IMR-90 (cell line): ENCODE measurements at regions not wholly inside any gene's neighbourhood (a gene's known extent, or its start where the extent isn't known, plus 50 kb on each side); places are given as distances from the start of the nearest gene placed in this dataset.

Experiments used
- ATAC-seq: fragments of 200-7000 bp; cut with Tn5 transposase; 2 replicates; pipeline ENCODE4 v1.9.1; 2020; ENCODE audit warnings: low read depth, mild to moderate bottlenecking, moderate library complexity
- BruUV-seq: library from RNA; stranded (reverse); fragments of 400-500 nt; replicated peaks from 2 replicates; lab custom pipeline; 2021; lab: Mats Ljungman, UMichigan
- CTCF ChIA-PET: fragments of 300-600 bp; formaldehyde crosslinking; extraction: SDS; loops from one replicate; lab custom pipeline; 2021; ENCODE audit warnings: antibody characterized with exemption; lab: Yijun Ruan, JAX
- POLR2A ChIA-PET: fragments of 300-600 bp; sonication (Branson Sonifier 250); formaldehyde crosslinking; loops from one replicate; lab custom pipeline; 2022; ENCODE audit warnings: antibody characterized with exemption; ENCODE audit not compliant: unreplicated experiment; lab: Charles Lee
- DNase-seq: peaks from one replicate; pipeline ENCODE4 v3.0.0; 2013
- H2AFZ ChIP-seq: replicated peaks from 2 replicates; pipeline ENCODE3; 2013; ENCODE audit warnings: low read length, mild to moderate bottlenecking; ENCODE audit not compliant: poor library complexity
- H2AK5ac ChIP-seq: 2 replicates; pipeline ENCODE4 v1.6.1; 2013; ENCODE audit warnings: low read depth, low read length, inconsistent platforms
- H2AK9ac ChIP-seq: replicated peaks from 2 replicates; pipeline ENCODE3; 2013; ENCODE audit warnings: mild to moderate bottlenecking, low read depth, low read length, moderate library complexity; ENCODE audit not compliant: poor library complexity
- H2BK120ac ChIP-seq: 2 replicates; pipeline ENCODE4 v1.6.1; 2013; ENCODE audit warnings: low read depth, low read length, inconsistent platforms
- H2BK15ac ChIP-seq: 3 replicates; pipeline ENCODE4 v1.6.1; 2013; ENCODE audit warnings: low read depth, low read length, inconsistent platforms
- H2BK20ac ChIP-seq: 2 replicates; pipeline ENCODE4 v1.6.1; 2013; ENCODE audit warnings: low read depth, mild to moderate bottlenecking, inconsistent platforms, low read length, moderate library complexity
- H2BK5ac ChIP-seq: 2 replicates; pipeline ENCODE4 v1.6.1; 2013; ENCODE audit warnings: mild to moderate bottlenecking, low read depth, low read length, inconsistent platforms; ENCODE audit not compliant: poor library complexity, severe bottlenecking
- H3K14ac ChIP-seq: replicated peaks from 2 replicates; pipeline ENCODE4 v1.6.1; 2013; ENCODE audit warnings: low read depth, low read length, inconsistent platforms
- H3K18ac ChIP-seq: 2 replicates; pipeline ENCODE4 v1.6.1; 2013; ENCODE audit warnings: low read depth, low read length, control low read depth
- H3K23ac ChIP-seq: 2 replicates; pipeline ENCODE4 v1.6.1; 2013; ENCODE audit warnings: low read depth, low read length, inconsistent platforms
- H3K27ac ChIP-seq: 2 replicates; pipeline ENCODE4 v1.5.1; 2013; ENCODE audit warnings: mild to moderate bottlenecking, control low read depth, low read length; ENCODE audit not compliant: insufficient read depth
- H3K27me3 ChIP-seq: 2 replicates; pipeline ENCODE4 v1.6.1; 2013; ENCODE audit warnings: low read length; ENCODE audit not compliant: control insufficient read depth, insufficient read depth
- H3K36me3 ChIP-seq: 2 replicates; pipeline ENCODE4 v1.6.1; 2013; ENCODE audit warnings: low read length, mixed read lengths; ENCODE audit not compliant: control insufficient read depth, insufficient read depth
- H3K4ac ChIP-seq: 2 replicates; pipeline ENCODE4 v1.6.1; 2013; ENCODE audit warnings: low read depth, low read length, inconsistent platforms
- H3K4me1 ChIP-seq: 2 replicates; pipeline ENCODE4 v1.6.1; 2013; ENCODE audit warnings: low read length, mixed read lengths; ENCODE audit not compliant: control insufficient read depth, insufficient read depth
- H3K4me2 ChIP-seq: 2 replicates; pipeline ENCODE4 v1.6.1; 2013; ENCODE audit warnings: low read depth, mild to moderate bottlenecking, control low read depth, low read length, moderate library complexity
- H3K4me3 ChIP-seq: 2 replicates; pipeline ENCODE4 v1.5.1; 2013; ENCODE audit warnings: low read depth, mild to moderate bottlenecking, control low read depth, low read length, moderate library complexity; ENCODE audit not compliant: insufficient read depth
- H3K56ac ChIP-seq: 2 replicates; pipeline ENCODE4 v1.6.1; 2013; ENCODE audit warnings: low read length, inconsistent platforms; ENCODE audit not compliant: insufficient read depth; ENCODE audit errors: extremely low read depth
- H3K79me1 ChIP-seq, 2 experiments: 2 replicates each; pipeline ENCODE4 v1.6.1; 2013; ENCODE audit warnings: low read length in 2 of 2, inconsistent platforms in 1 of 2, low read depth in 1 of 2
- H3K9ac ChIP-seq: 2 replicates; pipeline ENCODE4 v1.6.1; 2013; ENCODE audit warnings: low read depth, low read length, control low read depth
- H3K9me1 ChIP-seq: 2 replicates; pipeline ENCODE4 v1.6.1; 2013; ENCODE audit warnings: low read length, inconsistent platforms; ENCODE audit not compliant: insufficient read depth
- H3K9me3 ChIP-seq: 2 replicates; pipeline ENCODE4 v1.6.1; 2013; ENCODE audit warnings: low read length; ENCODE audit not compliant: control insufficient read depth, insufficient read depth
- H4K20me1 ChIP-seq: 2 replicates; pipeline ENCODE4 v1.6.1; 2013; ENCODE audit warnings: low read length, inconsistent platforms; ENCODE audit not compliant: insufficient read depth
- H4K5ac ChIP-seq: 2 replicates; pipeline ENCODE4 v1.6.1; 2013; ENCODE audit warnings: mild to moderate bottlenecking, low read depth, low read length, control low read depth
- H4K8ac ChIP-seq, 2 experiments: 2 replicates each; pipeline ENCODE4 v1.6.1; 2013; ENCODE audit warnings: low read depth in 2 of 2, low read length in 2 of 2, control low read depth in 1 of 2, inconsistent platforms in 1 of 2
- H4K91ac ChIP-seq: 2 replicates; pipeline ENCODE4 v1.6.1; 2013; ENCODE audit warnings: low read depth, low read length, inconsistent platforms; ENCODE audit not compliant: insufficient read depth
- BHLHE40 ChIP-seq: fragments of 150-350 bp; IDR thresholded peaks from 2 replicates; pipeline ENCODE4 v1.6.1; 2016; ENCODE audit warnings: mild to moderate bottlenecking, low read depth, low read length
- CEBPB ChIP-seq: IDR thresholded peaks from 2 replicates; pipeline ENCODE4 v1.6.1; 2012; ENCODE audit warnings: low read depth, low read length, improper control_type of control experiment
- CHD1 ChIP-seq: IDR thresholded peaks from 2 replicates; pipeline ENCODE4 v1.6.1; 2012; ENCODE audit warnings: low read depth, low read length, improper control_type of control experiment
- ELK1 ChIP-seq: fragments of 150-350 bp; IDR thresholded peaks from 2 replicates; pipeline ENCODE4 v1.6.1; 2016; ENCODE audit warnings: low read depth, mild to moderate bottlenecking, low read length, moderate library complexity, borderline replicate concordance
- FOS ChIP-seq: fragments of 150-350 bp; IDR thresholded peaks from 2 replicates; pipeline ENCODE4 v1.6.1; 2016; ENCODE audit warnings: low read depth, low read length
- MAFK ChIP-seq: IDR thresholded peaks from 2 replicates; pipeline ENCODE4 v1.6.1; 2012; ENCODE audit warnings: low read depth, low read length, improper control_type of control experiment
- MAZ ChIP-seq: IDR thresholded peaks from 2 replicates; pipeline ENCODE4 v1.6.1; 2012; ENCODE audit warnings: low read depth, mild to moderate bottlenecking, low read length, improper control_type of control experiment, moderate library complexity, borderline replicate concordance
- MXI1 ChIP-seq: IDR thresholded peaks from 2 replicates; pipeline ENCODE4 v1.6.1; 2012; ENCODE audit warnings: low read depth, mild to moderate bottlenecking, low read length, moderate library complexity, borderline replicate concordance
- NFE2L2 ChIP-seq: fragments of 150-350 bp; IDR thresholded peaks from 2 replicates; pipeline ENCODE4 v1.6.1; 2016; ENCODE audit warnings: low read depth, mild to moderate bottlenecking, low read length
- POLR2A ChIP-seq: IDR thresholded peaks from 2 replicates; pipeline ENCODE4 v1.6.1; 2012; ENCODE audit warnings: mild to moderate bottlenecking, low read depth, low read length
- RAD21 ChIP-seq: IDR thresholded peaks from 2 replicates; pipeline ENCODE4 v1.6.1; 2012; ENCODE audit warnings: low read length, improper control_type of control experiment
- RCOR1 ChIP-seq: IDR thresholded peaks from 2 replicates; pipeline ENCODE4 v1.6.1; 2012; ENCODE audit warnings: mild to moderate bottlenecking, low read length, improper control_type of control experiment; ENCODE audit not compliant: insufficient replicate concordance
- RFX5 ChIP-seq: IDR thresholded peaks from 2 replicates; pipeline ENCODE4 v1.8.0; 2012; ENCODE audit warnings: low read depth, mild to moderate bottlenecking, low read length, moderate library complexity
- SMC3 ChIP-seq: fragments of 150-350 bp; IDR thresholded peaks from 2 replicates; pipeline ENCODE4 v1.6.1; 2016; ENCODE audit warnings: low read depth, mild to moderate bottlenecking, antibody characterized with exemption, low read length, moderate library complexity
- dilution Hi-C: fragments of 300-500 bp; cut with HindIII; formaldehyde crosslinking; loops from one replicate; pipeline ENCODE4 v1.14.3; 2018; ENCODE audit warnings: low sequenced_read_pairs; ENCODE audit not compliant: unreplicated experiment
- in situ Hi-C: fragments of 300-500 bp; cut with MboI; formaldehyde crosslinking; loops from 3 replicates; pipeline ENCODE4 v1.14.3; 2019; ENCODE audit warnings: low sequenced_read_pairs, inconsistent platforms, mixed read lengths
- intact Hi-C: fragments of 100-400 bp; cut with micrococcal nuclease; formaldehyde crosslinking; loops from 2 replicates; pipeline ENCODE4 v1.10.0; 2022
- TF ChIP-seq, protein P1 (sequence below): conservative IDR thresholded peaks from 2 replicates; pipeline ENCODE4 v1.5.1; 2012; ENCODE audit warnings: mild to moderate bottlenecking, low read depth, low read length, improper control_type of control experiment
- TF ChIP-seq, protein P2 (sequence below): fragments of 150-350 bp; IDR thresholded peaks from 2 replicates; pipeline ENCODE4 v1.6.1; 2017; ENCODE audit warnings: mild to moderate bottlenecking, antibody characterized with exemption, low read length, low read depth

DNA sequence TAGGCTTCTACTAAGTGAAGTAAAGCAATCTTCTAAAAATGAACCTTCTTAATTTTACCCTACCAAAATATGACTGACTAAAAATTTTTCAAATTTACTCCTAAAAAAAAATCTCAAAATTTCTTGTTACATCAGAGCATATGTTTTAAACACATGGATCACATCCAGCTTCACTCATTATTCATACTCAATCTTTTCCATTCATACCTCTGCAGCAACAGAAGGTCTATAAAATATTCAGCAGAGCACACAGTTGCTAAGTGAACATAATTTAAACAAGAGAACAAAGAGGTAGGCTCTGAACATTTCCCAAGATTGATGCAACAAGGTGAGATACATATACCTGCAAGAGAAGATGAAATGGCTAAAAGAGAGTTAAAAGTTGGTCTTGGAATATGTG lies 213.9 kb downstream of the SOD2 start:
- ChIA-PET POLR2A (no interaction called here), CTCF (no interaction called here)
- Histone ChIP-seq H2BK5ac (no peak overlapping the region), H3K23ac (no peak overlapping the region), H3K9me3 (no peaks in the 10 kb centered on the region), H3K9me1 (no peaks in the 10 kb centered on the region), H3K79me1 (no peaks in the 10 kb centered on the region), H4K5ac (no peak overlapping the region), H3K4ac (no peak overlapping the region), H2BK15ac (no peak overlapping the region), H4K8ac (no peak overlapping the region), H2BK120ac (no peak overlapping the region), H3K4me1 (no peaks in the 10 kb centered on the region), H3K36me3 (no peaks in the 10 kb centered on the region), H3K9ac (no peak overlapping the region), H2AK9ac (no peak overlapping the region), H3K27me3 (no peaks in the 10 kb centered on the region), H3K4me3 (no peak overlapping the region), H3K18ac (no peak overlapping the region), H2BK20ac (no peak overlapping the region), H4K91ac (no peak overlapping the region), H3K4me2 (no peak overlapping the region), H4K20me1 (no peaks in the 10 kb centered on the region), H2AFZ (no peak overlapping the region), H3K14ac (no peak overlapping the region), H2AK5ac (no peak overlapping the region), H3K56ac (no peak overlapping the region), H3K27ac (no peak overlapping the region)
- in situ Hi-C loops = no loop called here
- no TSS peak for BruUV-seq
- ATAC-seq (no peak), DNase-seq (no peak)
- intact Hi-C loops = no loop called here
- TF ChIP-seq RCOR1 (no peak), SMC3 (no peak), FOS (no peak), CHD1 (no peak), ELK1 (no peak), CEBPB (no peak), NFE2L2 (no peak), MXI1 (no peak), MAZ (no peak), POLR2A (no peak), MAFK (no peak), BHLHE40 (no peak), RFX5 (no peak), RAD21 (no peak)
- TF ChIP-seq, protein P1, sequence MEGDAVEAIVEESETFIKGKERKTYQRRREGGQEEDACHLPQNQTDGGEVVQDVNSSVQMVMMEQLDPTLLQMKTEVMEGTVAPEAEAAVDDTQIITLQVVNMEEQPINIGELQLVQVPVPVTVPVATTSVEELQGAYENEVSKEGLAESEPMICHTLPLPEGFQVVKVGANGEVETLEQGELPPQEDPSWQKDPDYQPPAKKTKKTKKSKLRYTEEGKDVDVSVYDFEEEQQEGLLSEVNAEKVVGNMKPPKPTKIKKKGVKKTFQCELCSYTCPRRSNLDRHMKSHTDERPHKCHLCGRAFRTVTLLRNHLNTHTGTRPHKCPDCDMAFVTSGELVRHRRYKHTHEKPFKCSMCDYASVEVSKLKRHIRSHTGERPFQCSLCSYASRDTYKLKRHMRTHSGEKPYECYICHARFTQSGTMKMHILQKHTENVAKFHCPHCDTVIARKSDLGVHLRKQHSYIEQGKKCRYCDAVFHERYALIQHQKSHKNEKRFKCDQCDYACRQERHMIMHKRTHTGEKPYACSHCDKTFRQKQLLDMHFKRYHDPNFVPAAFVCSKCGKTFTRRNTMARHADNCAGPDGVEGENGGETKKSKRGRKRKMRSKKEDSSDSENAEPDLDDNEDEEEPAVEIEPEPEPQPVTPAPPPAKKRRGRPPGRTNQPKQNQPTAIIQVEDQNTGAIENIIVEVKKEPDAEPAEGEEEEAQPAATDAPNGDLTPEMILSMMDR = no peak
- TF ChIP-seq, protein P2, sequence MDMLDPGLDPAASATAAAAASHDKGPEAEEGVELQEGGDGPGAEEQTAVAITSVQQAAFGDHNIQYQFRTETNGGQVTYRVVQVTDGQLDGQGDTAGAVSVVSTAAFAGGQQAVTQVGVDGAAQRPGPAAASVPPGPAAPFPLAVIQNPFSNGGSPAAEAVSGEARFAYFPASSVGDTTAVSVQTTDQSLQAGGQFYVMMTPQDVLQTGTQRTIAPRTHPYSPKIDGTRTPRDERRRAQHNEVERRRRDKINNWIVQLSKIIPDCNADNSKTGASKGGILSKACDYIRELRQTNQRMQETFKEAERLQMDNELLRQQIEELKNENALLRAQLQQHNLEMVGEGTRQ = no peak
- dilution Hi-C loops = no loop called here
